CD4-positive, alpha-beta T cell (primary cell): ENCODE measurements at regions not wholly inside any gene's neighbourhood (a gene's known extent, or its start where the extent isn't known, plus 50 kb on each side); places are given as distances from the start of the nearest gene placed in this dataset.

Source experiments
- ATAC-seq: fragments of 200-7000 bp; cut with Tn5 transposase; one replicate; pipeline ENCODE4 v1.10.0; 2022; ENCODE audit warnings: mild to moderate bottlenecking; ENCODE audit not compliant: poor library complexity
- CTCF ChIA-PET: fragments of 350-600 bp; sonication (Branson Sonifier 250); formaldehyde crosslinking; loops from one replicate; lab custom pipeline; 2021; ENCODE audit warnings: antibody characterized with exemption, inconsistent platforms; lab: Charles Lee
- POLR2A ChIA-PET: fragments of 350-600 bp; sonication (Branson Sonifier 250); formaldehyde crosslinking; loops from one replicate; lab custom pipeline; 2021; ENCODE audit warnings: antibody characterized with exemption, inconsistent platforms; lab: Charles Lee
- DNase-seq, 14 experiments: peaks; one replicate each; pipeline ENCODE4 v3.0.0-alpha.2; 2013 to 2020; ENCODE audit warnings: mixed read lengths in 2 of 14
- H3K27ac ChIP-seq, 2 donors: one replicate each; pipeline versions ENCODE4 v1.5.1 to v1.7.0; 2013; ENCODE audit warnings: low read length in 2 of 2, low read depth in 1 of 2, mild to moderate bottlenecking in 1 of 2
- H3K27me3 ChIP-seq, 2 experiments: 1 replicate in 1 of 2; 2 replicates in 1 of 2; pipeline versions ENCODE4 v1.6.1 to v1.7.0; 2013; ENCODE audit warnings: low read length in 2 of 2, control low read depth in 1 of 2, mild to moderate bottlenecking in 1 of 2, moderate library complexity in 1 of 2; ENCODE audit not compliant: insufficient read depth in 2 of 2, control insufficient read depth in 1 of 2
- H3K36me3 ChIP-seq: one replicate; pipeline ENCODE4 v1.6.1; 2013; ENCODE audit warnings: low read length, control low read depth; ENCODE audit not compliant: insufficient read depth
- H3K4me1 ChIP-seq: one replicate; pipeline ENCODE4 v1.6.1; 2013; ENCODE audit warnings: low read length, control low read depth; ENCODE audit not compliant: insufficient read depth
- H3K4me3 ChIP-seq: one replicate; pipeline ENCODE4 v1.5.1; 2013; ENCODE audit warnings: mild to moderate bottlenecking, low read length, moderate library complexity
- H3K9me3 ChIP-seq, 2 experiments: 1 replicate in 1 of 2; 2 replicates in 1 of 2; pipeline versions ENCODE4 v1.6.1 to v1.7.0; 2013; ENCODE audit warnings: low read length in 2 of 2, mild to moderate bottlenecking in 2 of 2, control low read depth in 1 of 2, moderate library complexity in 1 of 2; ENCODE audit not compliant: control insufficient read depth in 1 of 2, insufficient read depth in 1 of 2
- H3K27ac Mint-ChIP-seq: one replicate; pipeline ENCODE4 v1.8.0; 2020; ENCODE audit warnings: mixed read lengths
- H3K27me3 Mint-ChIP-seq: one replicate; pipeline ENCODE4 v1.8.0; 2021; ENCODE audit warnings: mixed read lengths
- H3K36me3 Mint-ChIP-seq: one replicate; pipeline ENCODE4 v1.8.0; 2021; ENCODE audit warnings: low read depth, mixed read lengths
- H3K4me1 Mint-ChIP-seq: one replicate; pipeline ENCODE4 v1.8.0; 2021; ENCODE audit warnings: low read depth, mixed read lengths
- H3K4me3 Mint-ChIP-seq: one replicate; pipeline ENCODE4 v1.8.0; 2020; ENCODE audit warnings: mild to moderate bottlenecking, mixed read lengths
- H3K9me3 Mint-ChIP-seq: one replicate; pipeline ENCODE4 v1.8.0; 2020; ENCODE audit warnings: mixed read lengths
- intact Hi-C, 2 experiments: fragments of 100-400 bp; cut with DNase I in 1 of 2; cut with micrococcal nuclease in 1 of 2; formaldehyde crosslinking; loops; one replicate each; pipeline versions ENCODE4 v1.15.1 to v1.9.0; 2023 to 2025; cut with DNase I, micrococcal nuclease
- TF ChIP-seq, protein P1 (sequence below): fragments of 200-600 bp; IDR thresholded peaks from one replicate; pipeline ENCODE4 v1.8.0; 2022; ENCODE audit warnings: antibody characterized with exemption, mild to moderate bottlenecking

DNA sequence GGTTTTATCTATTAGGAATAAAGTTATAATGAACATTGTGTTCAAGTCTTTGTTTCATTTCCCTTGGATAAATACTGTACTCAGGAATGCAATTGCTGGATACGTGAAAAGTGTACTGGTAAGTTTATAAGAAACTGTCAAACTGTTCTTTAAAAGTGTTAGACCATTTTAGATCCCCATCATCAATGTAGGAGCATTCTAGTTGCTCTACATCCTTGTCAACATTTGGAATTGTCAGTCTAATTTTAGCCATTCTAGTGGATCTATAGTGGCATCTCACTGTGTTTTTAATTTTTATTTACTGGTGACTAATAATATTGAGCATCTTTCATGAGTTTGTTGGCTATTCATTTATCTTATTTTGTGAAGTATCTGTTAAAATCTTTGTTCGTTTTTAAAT lies 354.0 kb upstream of the NRP1 start:
- intact Hi-C loops = no loop called here
- CTCF ChIA-PET = no interaction called here
- TF ChIP-seq, protein P1, sequence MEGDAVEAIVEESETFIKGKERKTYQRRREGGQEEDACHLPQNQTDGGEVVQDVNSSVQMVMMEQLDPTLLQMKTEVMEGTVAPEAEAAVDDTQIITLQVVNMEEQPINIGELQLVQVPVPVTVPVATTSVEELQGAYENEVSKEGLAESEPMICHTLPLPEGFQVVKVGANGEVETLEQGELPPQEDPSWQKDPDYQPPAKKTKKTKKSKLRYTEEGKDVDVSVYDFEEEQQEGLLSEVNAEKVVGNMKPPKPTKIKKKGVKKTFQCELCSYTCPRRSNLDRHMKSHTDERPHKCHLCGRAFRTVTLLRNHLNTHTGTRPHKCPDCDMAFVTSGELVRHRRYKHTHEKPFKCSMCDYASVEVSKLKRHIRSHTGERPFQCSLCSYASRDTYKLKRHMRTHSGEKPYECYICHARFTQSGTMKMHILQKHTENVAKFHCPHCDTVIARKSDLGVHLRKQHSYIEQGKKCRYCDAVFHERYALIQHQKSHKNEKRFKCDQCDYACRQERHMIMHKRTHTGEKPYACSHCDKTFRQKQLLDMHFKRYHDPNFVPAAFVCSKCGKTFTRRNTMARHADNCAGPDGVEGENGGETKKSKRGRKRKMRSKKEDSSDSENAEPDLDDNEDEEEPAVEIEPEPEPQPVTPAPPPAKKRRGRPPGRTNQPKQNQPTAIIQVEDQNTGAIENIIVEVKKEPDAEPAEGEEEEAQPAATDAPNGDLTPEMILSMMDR = no peak
- no peaks in the 10 kb centered on the region for H3K27me3 ChIP-seq
- no peak overlapping the region for H3K27ac ChIP-seq
- H3K4me3 Mint-ChIP-seq = no peak overlapping the region
- no peak overlapping the region for H3K27ac Mint-ChIP-seq
- H3K27me3 Mint-ChIP-seq = no peaks in the 10 kb centered on the region
- H3K4me1 ChIP-seq = no peaks in the 10 kb centered on the region
- DNase-seq = no peak
- peaks cover 12% of the 10 kb centered on the region for H3K9me3 Mint-ChIP-seq
- no peaks in the 10 kb centered on the region for H3K36me3 ChIP-seq
- H3K4me1 Mint-ChIP-seq = no peaks in the 10 kb centered on the region
- POLR2A ChIA-PET = no interaction called here
- H3K4me3 ChIP-seq = no peak overlapping the region
- ATAC-seq = no peak
- H3K36me3 Mint-ChIP-seq = no peaks in the 10 kb centered on the region
- H3K9me3 ChIP-seq = no peaks in the 10 kb centered on the region

DNA sequence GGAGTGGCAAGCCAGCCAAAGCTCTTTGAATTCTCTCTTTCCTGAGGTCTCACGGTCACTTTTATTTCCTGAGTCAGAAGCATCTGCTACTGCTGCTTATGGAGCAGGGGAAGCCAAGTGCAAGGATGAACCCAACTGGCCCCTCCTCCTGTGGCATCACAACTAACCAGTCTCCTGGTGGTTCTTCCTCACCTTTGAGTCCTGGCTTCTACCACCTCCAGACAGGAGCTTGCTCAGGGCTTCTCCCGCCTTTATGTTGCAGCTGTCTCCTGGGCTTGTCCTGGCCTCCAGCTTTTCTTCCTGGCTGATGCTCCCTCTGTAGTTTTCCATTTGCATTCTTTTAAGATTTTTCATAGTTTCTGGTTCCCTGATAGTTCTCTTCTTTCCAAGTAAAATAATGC lies 349.7 kb upstream of the NRP1 start:
- Histone ChIP-seq H3K4me1 (no peaks in the 10 kb centered on the region), H3K36me3 (no peaks in the 10 kb centered on the region), H3K27me3 (no peaks in the 10 kb centered on the region), H3K27ac (no peak overlapping the region), H3K4me3 (no peak overlapping the region), H3K9me3 (no peaks in the 10 kb centered on the region)
- TF ChIP-seq, protein P1 = no peak
- intact Hi-C loops = no loop called here
- no peaks in the 10 kb centered on the region for H3K4me1 Mint-ChIP-seq
- no peak for DNase-seq
- ChIA-PET POLR2A (no interaction called here), CTCF (no interaction called here)
- no peaks in the 10 kb centered on the region for H3K36me3 Mint-ChIP-seq
- no peak overlapping the region for H3K4me3 Mint-ChIP-seq
- H3K27me3 Mint-ChIP-seq = no peaks in the 10 kb centered on the region
- no peaks in the 10 kb centered on the region for H3K9me3 Mint-ChIP-seq
- no peak overlapping the region for H3K27ac Mint-ChIP-seq
- no peak for ATAC-seq

DNA sequence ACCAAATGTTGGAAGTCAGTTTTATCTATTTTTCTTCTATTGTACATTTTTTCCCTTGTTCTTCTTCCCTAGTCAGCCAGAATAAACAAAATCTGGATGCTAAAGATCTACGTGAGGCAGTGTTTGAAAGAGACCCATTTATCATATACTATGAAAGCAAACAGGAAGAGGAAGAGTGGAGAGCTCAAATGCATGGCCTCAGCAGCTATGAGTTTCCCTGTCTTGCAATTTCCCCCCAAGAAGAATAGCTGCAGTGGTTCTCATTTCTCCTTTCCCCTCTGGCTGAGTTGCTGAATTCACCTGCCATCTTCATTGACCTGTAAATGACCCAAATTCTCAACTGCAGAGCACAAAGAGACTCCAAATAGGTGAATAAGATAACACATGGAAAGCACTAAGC lies 347.1 kb upstream of the NRP1 start:
- Mint-ChIP-seq H3K36me3 (no peaks in the 10 kb centered on the region), H3K9me3 (no peaks in the 10 kb centered on the region), H3K4me3 (no peak overlapping the region), H3K27me3 (no peaks in the 10 kb centered on the region), H3K27ac (no peak overlapping the region), H3K4me1 (no peaks in the 10 kb centered on the region)
- DNase-seq = no peak
- H3K27ac ChIP-seq = no peak overlapping the region
- H3K4me1 ChIP-seq = no peaks in the 10 kb centered on the region
- no peak overlapping the region for H3K4me3 ChIP-seq
- CTCF ChIA-PET = no interaction called here
- H3K27me3 ChIP-seq = no peaks in the 10 kb centered on the region
- POLR2A ChIA-PET = interaction anchor here (0.7 kb wide), 1 partner anchor 546 kb away, joined by 5 read pairs; no protein-coding TSS in a partner anchor
- ATAC-seq = no peak
- TF ChIP-seq, protein P1 = no peak
- intact Hi-C loops = no loop called here
- H3K36me3 ChIP-seq = no peaks in the 10 kb centered on the region
- no peaks in the 10 kb centered on the region for H3K9me3 ChIP-seq
